IMR-90 (cell line): ENCODE measurements at regions not wholly inside any gene's neighbourhood (a gene's known extent, or its start where the extent isn't known, plus 50 kb on each side); places are given as distances from the start of the nearest gene placed in this dataset.

ENCODE experiments used
- ATAC-seq: fragments of 200-7000 bp; cut with Tn5 transposase; 2 replicates; pipeline ENCODE4 v1.9.1; 2020; ENCODE audit warnings: low read depth, mild to moderate bottlenecking, moderate library complexity
- BruUV-seq: library from RNA; stranded (reverse); fragments of 400-500 nt; replicated peaks from 2 replicates; lab custom pipeline; 2021; lab: Mats Ljungman, UMichigan
- CTCF ChIA-PET: fragments of 300-600 bp; formaldehyde crosslinking; extraction: SDS; loops from one replicate; lab custom pipeline; 2021; ENCODE audit warnings: antibody characterized with exemption; lab: Yijun Ruan, JAX
- POLR2A ChIA-PET: fragments of 300-600 bp; sonication (Branson Sonifier 250); formaldehyde crosslinking; loops from one replicate; lab custom pipeline; 2022; ENCODE audit warnings: antibody characterized with exemption; ENCODE audit not compliant: unreplicated experiment; lab: Charles Lee
- DNase-seq: peaks from one replicate; pipeline ENCODE4 v3.0.0; 2013
- H2AFZ ChIP-seq: replicated peaks from 2 replicates; pipeline ENCODE3; 2013; ENCODE audit warnings: low read length, mild to moderate bottlenecking; ENCODE audit not compliant: poor library complexity
- H2AK5ac ChIP-seq: 2 replicates; pipeline ENCODE4 v1.6.1; 2013; ENCODE audit warnings: low read depth, low read length, inconsistent platforms
- H2AK9ac ChIP-seq: replicated peaks from 2 replicates; pipeline ENCODE3; 2013; ENCODE audit warnings: mild to moderate bottlenecking, low read depth, low read length, moderate library complexity; ENCODE audit not compliant: poor library complexity
- H2BK120ac ChIP-seq: 2 replicates; pipeline ENCODE4 v1.6.1; 2013; ENCODE audit warnings: low read depth, low read length, inconsistent platforms
- H2BK15ac ChIP-seq: 3 replicates; pipeline ENCODE4 v1.6.1; 2013; ENCODE audit warnings: low read depth, low read length, inconsistent platforms
- H2BK20ac ChIP-seq: 2 replicates; pipeline ENCODE4 v1.6.1; 2013; ENCODE audit warnings: low read depth, mild to moderate bottlenecking, inconsistent platforms, low read length, moderate library complexity
- H2BK5ac ChIP-seq: 2 replicates; pipeline ENCODE4 v1.6.1; 2013; ENCODE audit warnings: mild to moderate bottlenecking, low read depth, low read length, inconsistent platforms; ENCODE audit not compliant: poor library complexity, severe bottlenecking
- H3K14ac ChIP-seq: replicated peaks from 2 replicates; pipeline ENCODE4 v1.6.1; 2013; ENCODE audit warnings: low read depth, low read length, inconsistent platforms
- H3K18ac ChIP-seq: 2 replicates; pipeline ENCODE4 v1.6.1; 2013; ENCODE audit warnings: low read depth, low read length, control low read depth
- H3K23ac ChIP-seq: 2 replicates; pipeline ENCODE4 v1.6.1; 2013; ENCODE audit warnings: low read depth, low read length, inconsistent platforms
- H3K27ac ChIP-seq: 2 replicates; pipeline ENCODE4 v1.5.1; 2013; ENCODE audit warnings: mild to moderate bottlenecking, control low read depth, low read length; ENCODE audit not compliant: insufficient read depth
- H3K27me3 ChIP-seq: 2 replicates; pipeline ENCODE4 v1.6.1; 2013; ENCODE audit warnings: low read length; ENCODE audit not compliant: control insufficient read depth, insufficient read depth
- H3K36me3 ChIP-seq: 2 replicates; pipeline ENCODE4 v1.6.1; 2013; ENCODE audit warnings: low read length, mixed read lengths; ENCODE audit not compliant: control insufficient read depth, insufficient read depth
- H3K4ac ChIP-seq: 2 replicates; pipeline ENCODE4 v1.6.1; 2013; ENCODE audit warnings: low read depth, low read length, inconsistent platforms
- H3K4me1 ChIP-seq: 2 replicates; pipeline ENCODE4 v1.6.1; 2013; ENCODE audit warnings: low read length, mixed read lengths; ENCODE audit not compliant: control insufficient read depth, insufficient read depth
- H3K4me2 ChIP-seq: 2 replicates; pipeline ENCODE4 v1.6.1; 2013; ENCODE audit warnings: low read depth, mild to moderate bottlenecking, control low read depth, low read length, moderate library complexity
- H3K4me3 ChIP-seq: 2 replicates; pipeline ENCODE4 v1.5.1; 2013; ENCODE audit warnings: low read depth, mild to moderate bottlenecking, control low read depth, low read length, moderate library complexity; ENCODE audit not compliant: insufficient read depth
- H3K56ac ChIP-seq: 2 replicates; pipeline ENCODE4 v1.6.1; 2013; ENCODE audit warnings: low read length, inconsistent platforms; ENCODE audit not compliant: insufficient read depth; ENCODE audit errors: extremely low read depth
- H3K79me1 ChIP-seq, 2 experiments: 2 replicates each; pipeline ENCODE4 v1.6.1; 2013; ENCODE audit warnings: low read length in 2 of 2, inconsistent platforms in 1 of 2, low read depth in 1 of 2
- H3K9ac ChIP-seq: 2 replicates; pipeline ENCODE4 v1.6.1; 2013; ENCODE audit warnings: low read depth, low read length, control low read depth
- H3K9me1 ChIP-seq: 2 replicates; pipeline ENCODE4 v1.6.1; 2013; ENCODE audit warnings: low read length, inconsistent platforms; ENCODE audit not compliant: insufficient read depth
- H3K9me3 ChIP-seq: 2 replicates; pipeline ENCODE4 v1.6.1; 2013; ENCODE audit warnings: low read length; ENCODE audit not compliant: control insufficient read depth, insufficient read depth
- H4K20me1 ChIP-seq: 2 replicates; pipeline ENCODE4 v1.6.1; 2013; ENCODE audit warnings: low read length, inconsistent platforms; ENCODE audit not compliant: insufficient read depth
- H4K5ac ChIP-seq: 2 replicates; pipeline ENCODE4 v1.6.1; 2013; ENCODE audit warnings: mild to moderate bottlenecking, low read depth, low read length, control low read depth
- H4K8ac ChIP-seq, 2 experiments: 2 replicates each; pipeline ENCODE4 v1.6.1; 2013; ENCODE audit warnings: low read depth in 2 of 2, low read length in 2 of 2, control low read depth in 1 of 2, inconsistent platforms in 1 of 2
- H4K91ac ChIP-seq: 2 replicates; pipeline ENCODE4 v1.6.1; 2013; ENCODE audit warnings: low read depth, low read length, inconsistent platforms; ENCODE audit not compliant: insufficient read depth
- BHLHE40 ChIP-seq: fragments of 150-350 bp; IDR thresholded peaks from 2 replicates; pipeline ENCODE4 v1.6.1; 2016; ENCODE audit warnings: mild to moderate bottlenecking, low read depth, low read length
- CEBPB ChIP-seq: IDR thresholded peaks from 2 replicates; pipeline ENCODE4 v1.6.1; 2012; ENCODE audit warnings: low read depth, low read length, improper control_type of control experiment
- CHD1 ChIP-seq: IDR thresholded peaks from 2 replicates; pipeline ENCODE4 v1.6.1; 2012; ENCODE audit warnings: low read depth, low read length, improper control_type of control experiment
- CTCF ChIP-seq: conservative IDR thresholded peaks from 2 replicates; pipeline ENCODE4 v1.5.1; 2012; ENCODE audit warnings: mild to moderate bottlenecking, low read depth, low read length, improper control_type of control experiment
- ELK1 ChIP-seq: fragments of 150-350 bp; IDR thresholded peaks from 2 replicates; pipeline ENCODE4 v1.6.1; 2016; ENCODE audit warnings: low read depth, mild to moderate bottlenecking, low read length, moderate library complexity, borderline replicate concordance
- FOS ChIP-seq: fragments of 150-350 bp; IDR thresholded peaks from 2 replicates; pipeline ENCODE4 v1.6.1; 2016; ENCODE audit warnings: low read depth, low read length
- MAFK ChIP-seq: IDR thresholded peaks from 2 replicates; pipeline ENCODE4 v1.6.1; 2012; ENCODE audit warnings: low read depth, low read length, improper control_type of control experiment
- MAZ ChIP-seq: IDR thresholded peaks from 2 replicates; pipeline ENCODE4 v1.6.1; 2012; ENCODE audit warnings: low read depth, mild to moderate bottlenecking, low read length, improper control_type of control experiment, moderate library complexity, borderline replicate concordance
- MXI1 ChIP-seq: IDR thresholded peaks from 2 replicates; pipeline ENCODE4 v1.6.1; 2012; ENCODE audit warnings: low read depth, mild to moderate bottlenecking, low read length, moderate library complexity, borderline replicate concordance
- NFE2L2 ChIP-seq: fragments of 150-350 bp; IDR thresholded peaks from 2 replicates; pipeline ENCODE4 v1.6.1; 2016; ENCODE audit warnings: low read depth, mild to moderate bottlenecking, low read length
- POLR2A ChIP-seq: IDR thresholded peaks from 2 replicates; pipeline ENCODE4 v1.6.1; 2012; ENCODE audit warnings: mild to moderate bottlenecking, low read depth, low read length
- RAD21 ChIP-seq: IDR thresholded peaks from 2 replicates; pipeline ENCODE4 v1.6.1; 2012; ENCODE audit warnings: low read length, improper control_type of control experiment
- RFX5 ChIP-seq: IDR thresholded peaks from 2 replicates; pipeline ENCODE4 v1.8.0; 2012; ENCODE audit warnings: low read depth, mild to moderate bottlenecking, low read length, moderate library complexity
- USF2 ChIP-seq: fragments of 150-350 bp; IDR thresholded peaks from 2 replicates; pipeline ENCODE4 v1.6.1; 2017; ENCODE audit warnings: mild to moderate bottlenecking, antibody characterized with exemption, low read length, low read depth
- WGBS, 2 experiments: methylation state at CpG; one replicate each; pipeline versions ENCODE4 v1.1.5 to v1.1.7; 2013; ENCODE audit warnings: missing lambda C conversion rate in 2 of 2; ENCODE audit not compliant: insufficient read length in 1 of 2; ENCODE audit errors: extremely low coverage in 2 of 2; 5-methylcytosine and 5-hydroxymethylcytosine counted together
- dilution Hi-C: fragments of 300-500 bp; cut with HindIII; formaldehyde crosslinking; loops from one replicate; pipeline ENCODE4 v1.14.3; 2018; ENCODE audit warnings: low sequenced_read_pairs; ENCODE audit not compliant: unreplicated experiment
- in situ Hi-C: fragments of 300-500 bp; cut with MboI; formaldehyde crosslinking; loops from 3 replicates; pipeline ENCODE4 v1.14.3; 2019; ENCODE audit warnings: low sequenced_read_pairs, inconsistent platforms, mixed read lengths
- intact Hi-C: fragments of 100-400 bp; cut with micrococcal nuclease; formaldehyde crosslinking; loops from 2 replicates; pipeline ENCODE4 v1.10.0; 2022

GRCh38 chr18:70920840-70921374, 632.1 kb downstream of the SOCS6 start:
- ChIA-PET POLR2A (no interaction called here), CTCF (no interaction called here)
- intact Hi-C loops: no loop called here

More at GRCh38 chr18:70920840-70921374, 632.1 kb downstream of the SOCS6 start:
- no peak overlapping the region for H4K91ac ChIP-seq
- no peak overlapping the region for H2AK9ac ChIP-seq
- no peak overlapping the region for H3K18ac ChIP-seq
- no peaks in the 10 kb centered on the region for H3K36me3 ChIP-seq
- no peaks in the 10 kb centered on the region for H3K9me1 ChIP-seq
- no peak overlapping the region for H2AFZ ChIP-seq
- H3K56ac ChIP-seq: no peak overlapping the region
- H2BK15ac ChIP-seq: no peak overlapping the region
- no peaks in the 10 kb centered on the region for H4K20me1 ChIP-seq
- H3K9me3 ChIP-seq: peaks cover 16% of the 10 kb centered on the region
- H2AK5ac ChIP-seq: no peak overlapping the region
- no peak overlapping the region for H3K27ac ChIP-seq
- H3K14ac ChIP-seq: no peak overlapping the region
- H3K79me1 ChIP-seq: no peaks in the 10 kb centered on the region
- H4K8ac ChIP-seq: no peak overlapping the region
- no peak overlapping the region for H2BK120ac ChIP-seq
- H3K9ac ChIP-seq: no peak overlapping the region
- no peaks in the 10 kb centered on the region for H3K4me1 ChIP-seq
- H3K4me2 ChIP-seq: no peak overlapping the region
- no peak for TF ChIP-seq ELK1
- no peak for TF ChIP-seq RFX5
- TF ChIP-seq FOS: no peak
- TF ChIP-seq CHD1: no peak
- TF ChIP-seq POLR2A: no peak
- no peak for TF ChIP-seq MAFK
- TF ChIP-seq BHLHE40: no peak
- no peak for TF ChIP-seq CEBPB
- TF ChIP-seq MAZ: no peak
- no peak for TF ChIP-seq RAD21
- TF ChIP-seq CTCF: no peak
- TF ChIP-seq USF2: no peak
- TF ChIP-seq MXI1: no peak
- TF ChIP-seq NFE2L2: no peak
- H3K4me3 ChIP-seq: no peak overlapping the region
- no peaks in the 10 kb centered on the region for H3K27me3 ChIP-seq
- no peak overlapping the region for H3K4ac ChIP-seq
- in situ Hi-C loops: no loop called here
- ATAC-seq: no peak
- no CpG with 5 or more reads among the region's 4 CpGs for WGBS, 2 experiments
- H3K23ac ChIP-seq: no peak overlapping the region
- no peak overlapping the region for H2BK5ac ChIP-seq
- no peak overlapping the region for H2BK20ac ChIP-seq
- no peak overlapping the region for H4K5ac ChIP-seq
- DNase-seq: no peak
- no TSS peak for BruUV-seq
- dilution Hi-C loops: no loop called here
